ENCODE measurements at regions not wholly inside any gene's neighbourhood (a gene's known extent, or its start where the extent isn't known, plus 50 kb on each side); places are given as distances from the start of the nearest gene placed in this dataset.
"Not testable (repeated sequence)": the region's sequence is repeated elsewhere in the genome, so short reads cannot be mapped to it uniquely, and the experiment has no call there.

GRCh38 chr9:82116556-82116955, 128.0 kb downstream of the SPATA31D1 start:
- DNase-seq (ENCODE audit: low spot score): no peak

- DNase-seq (ENCODE audit: low spot score): no peak
These were observed 128.6 kb downstream of the SPATA31D1 start for GRCh38 chr9:82117026-82117811.

GRCh38 chr9:82122731-82123130, 134.2 kb downstream of the SPATA31D1 start:
- DNase-seq (ENCODE audit: low spot score): no peak

GRCh38 chr9:82124090-82124489, 135.5 kb downstream of the SPATA31D1 start:
- DNase-seq (ENCODE audit: low spot score): peak; percentile 74

- DNase-seq (ENCODE audit: low spot score): no peak
These were observed 137.7 kb downstream of the SPATA31D1 start for GRCh38 chr9:82126256-82126655.

GRCh38 chr9:82127465-82127864, 138.9 kb downstream of the SPATA31D1 start:
- no peak for DNase-seq (ENCODE audit: low spot score)

- DNase-seq (ENCODE audit: low spot score): no peak
These were observed 139.6 kb downstream of the SPATA31D1 start for GRCh38 chr9:82128011-82128696.

- no peak for DNase-seq (ENCODE audit: low spot score)
These were observed 141.1 kb downstream of the SPATA31D1 start for GRCh38 chr9:82129708-82130107.

- DNase-seq (ENCODE audit: low spot score): no peak
These were observed 141.9 kb downstream of the SPATA31D1 start for GRCh38 chr9:82130331-82131042.

- no peak for DNase-seq (ENCODE audit: low spot score)
These were observed 142.5 kb downstream of the SPATA31D1 start for GRCh38 chr9:82131072-82131471.

- DNase-seq (ENCODE audit: low spot score): no peak
These were observed 143.5 kb downstream of the SPATA31D1 start for GRCh38 chr9:82132024-82132423.

GRCh38 chr9:82134010-82134409, 145.4 kb downstream of the SPATA31D1 start:
- DNase-seq (ENCODE audit: low spot score): peak; percentile 58

GRCh38 chr9:82135106-82135505, 146.5 kb downstream of the SPATA31D1 start:
- DNase-seq (ENCODE audit: low spot score): no peak

- not testable (repeated sequence) for DNase-seq (ENCODE audit: low spot score)
These were observed 149.5 kb downstream of the SPATA31D1 start for GRCh38 chr9:82138081-82138480.

GRCh38 chr9:82140471-82140870, 151.9 kb downstream of the SPATA31D1 start:
- no peak for DNase-seq (ENCODE audit: low spot score)

- DNase-seq (ENCODE audit: low spot score): no peak
These were observed 156.2 kb downstream of the SPATA31D1 start for GRCh38 chr9:82144803-82145202.

- no peak for DNase-seq (ENCODE audit: low spot score)
These were observed 158.1 kb downstream of the SPATA31D1 start for GRCh38 chr9:82146677-82147076.

GRCh38 chr9:82147798-82148425, 159.3 kb downstream of the SPATA31D1 start:
- DNase-seq (ENCODE audit: low spot score): peak; percentile 25

- DNase-seq (ENCODE audit: low spot score): peak; percentile 33
These were observed 159.8 kb downstream of the SPATA31D1 start for GRCh38 chr9:82148426-82148810.

- no peak for DNase-seq (ENCODE audit: low spot score)
These were observed 160.4 kb downstream of the SPATA31D1 start for GRCh38 chr9:82148901-82149461.

GRCh38 chr9:82149501-82149946, 161.0 kb downstream of the SPATA31D1 start:
- no peak for DNase-seq (ENCODE audit: low spot score)

GRCh38 chr9:82152181-82152580, 163.6 kb downstream of the SPATA31D1 start:
- DNase-seq (ENCODE audit: low spot score): peak; percentile 82
